GM18858 (cell line): ENCODE measurements at regions not wholly inside any gene's neighbourhood (a gene's known extent, or its start where the extent isn't known, plus 50 kb on each side); places are given as distances from the start of the nearest gene placed in this dataset.

ENCODE experiments used
- ATAC-seq: cut with Tn5 transposase; IDR thresholded peaks from one replicate; pipeline ENCODE4 v1.9.1; 2021; ENCODE audit not compliant: unreplicated experiment

GRCh38 chr2:65863713-65864112 lies 431.3 kb upstream of the SPRED2 start:
- no peak for ATAC-seq

DNA sequence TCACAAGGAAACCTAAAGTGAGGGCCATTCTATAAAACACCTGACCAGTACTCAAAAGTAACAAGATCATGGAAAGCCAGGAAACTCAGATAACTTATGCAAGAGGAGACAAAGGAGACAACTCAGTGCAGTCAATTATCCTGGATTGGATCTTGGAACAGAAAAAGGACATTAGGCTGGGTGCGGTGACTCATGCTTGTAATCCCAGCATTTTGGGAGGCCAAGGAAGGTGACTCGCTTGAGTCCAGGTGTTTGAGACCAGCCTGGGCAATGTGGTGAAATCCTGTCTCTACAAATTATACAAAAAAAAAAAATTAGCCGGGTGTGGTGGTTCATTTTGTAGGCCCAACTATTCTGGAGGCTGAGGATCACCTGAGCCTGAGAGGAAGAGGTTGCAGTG lies 424.5 kb upstream of the SPRED2 start:
- ATAC-seq = no peak

GRCh38 chr2:65856423-65856822 lies 424.0 kb upstream of the SPRED2 start:
- no peak for ATAC-seq

GRCh38 chr2:65850695-65851094 lies 418.3 kb upstream of the SPRED2 start:
- no peak for ATAC-seq

DNA sequence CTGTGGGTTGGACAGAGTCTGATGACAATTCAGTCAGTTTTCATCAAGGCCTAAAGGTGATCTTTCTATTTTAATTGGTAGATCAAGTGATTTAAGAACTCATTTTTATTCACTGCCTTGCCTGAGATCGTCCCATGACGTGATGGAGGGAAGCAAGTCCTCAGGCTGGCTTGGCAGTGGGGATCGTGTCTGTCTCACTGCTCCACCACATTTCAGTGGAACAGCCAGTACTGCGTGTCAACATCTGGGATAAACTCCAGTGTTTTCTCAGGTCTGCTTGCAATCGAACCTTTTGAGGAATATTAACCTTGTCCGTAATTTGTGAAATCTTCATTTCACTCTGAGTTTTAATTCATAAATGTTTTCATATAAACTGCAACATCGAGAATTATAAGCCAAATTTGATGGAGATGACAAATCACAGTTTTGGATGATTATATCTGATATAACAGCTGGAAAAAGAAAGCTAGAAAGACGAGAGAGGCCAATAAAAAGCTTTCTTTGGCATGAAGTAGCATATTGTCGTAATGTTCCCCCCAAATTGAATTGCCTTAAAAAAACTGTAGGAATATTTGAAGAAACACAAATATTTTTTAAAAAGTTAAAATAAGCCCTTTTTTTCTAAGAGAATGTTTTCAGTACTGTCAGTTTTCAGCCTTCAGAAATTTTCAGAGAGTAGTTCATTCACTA lies 414.7 kb upstream of the SPRED2 start:
- no peak for ATAC-seq

GRCh38 chr2:65845442-65846182 lies 413.2 kb upstream of the SPRED2 start:
- no peak for ATAC-seq

GRCh38 chr2:65842104-65842503 lies 409.7 kb upstream of the SPRED2 start:
- no peak for ATAC-seq

DNA sequence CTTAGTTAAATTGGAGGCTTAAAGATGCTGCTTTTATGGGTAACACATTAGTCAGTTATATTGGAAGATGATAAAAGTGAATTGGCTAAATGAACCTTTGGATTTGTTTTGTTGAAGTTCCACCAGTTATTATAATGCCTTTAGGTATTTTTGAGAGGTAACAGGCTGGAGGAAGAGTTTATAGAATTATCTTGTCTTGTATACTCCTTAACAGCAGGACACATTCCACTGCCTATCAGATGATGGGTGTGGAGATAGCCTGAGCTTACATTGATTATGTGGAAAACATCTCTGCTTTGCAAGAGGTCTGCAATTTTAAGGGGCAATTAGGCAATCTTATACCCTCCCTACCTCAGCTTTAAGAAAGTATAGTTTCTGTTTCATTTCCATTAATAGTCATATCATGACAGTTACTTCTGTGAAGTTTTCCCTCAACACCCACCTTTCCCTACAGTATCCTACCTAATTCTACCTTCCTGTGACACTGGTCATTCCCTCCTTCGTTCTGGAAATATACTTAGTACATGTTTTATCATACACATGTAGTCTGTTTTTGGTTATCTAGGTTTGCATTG lies 403.7 kb upstream of the SPRED2 start:
- no peak for ATAC-seq

DNA sequence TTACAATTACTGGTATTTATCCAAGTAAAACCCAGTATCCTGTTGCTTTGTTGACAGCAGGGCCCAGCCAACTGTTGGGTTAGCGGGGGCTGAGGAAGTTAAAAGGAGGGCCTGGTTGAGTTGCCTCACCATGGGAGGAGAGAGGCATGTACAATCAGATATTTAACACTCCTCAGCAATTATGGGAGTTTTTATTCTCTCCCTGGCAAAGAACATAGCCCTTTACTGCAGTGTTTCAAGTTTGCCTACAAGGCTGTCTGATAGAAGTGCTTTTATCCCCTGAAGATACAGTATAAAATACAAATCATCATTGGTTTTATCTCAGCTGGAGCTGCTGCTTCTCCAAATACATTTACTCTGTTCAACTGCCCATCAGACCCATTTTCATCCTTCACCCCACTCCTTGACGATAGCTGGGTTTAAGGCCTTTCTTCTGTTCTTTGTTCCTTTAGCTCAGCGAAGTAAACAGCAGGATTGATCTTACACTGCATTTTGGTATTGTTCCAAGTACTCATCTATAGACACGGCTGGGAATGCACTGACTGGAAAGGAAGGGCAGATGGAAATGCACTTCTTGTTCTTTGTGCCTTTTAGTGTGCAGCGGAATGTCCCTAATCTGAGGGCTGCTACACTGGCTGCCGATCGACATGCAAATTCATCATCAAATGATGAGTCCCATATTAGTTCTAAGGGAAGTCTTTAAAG lies 402.5 kb upstream of the SPRED2 start:
- no peak for ATAC-seq

DNA sequence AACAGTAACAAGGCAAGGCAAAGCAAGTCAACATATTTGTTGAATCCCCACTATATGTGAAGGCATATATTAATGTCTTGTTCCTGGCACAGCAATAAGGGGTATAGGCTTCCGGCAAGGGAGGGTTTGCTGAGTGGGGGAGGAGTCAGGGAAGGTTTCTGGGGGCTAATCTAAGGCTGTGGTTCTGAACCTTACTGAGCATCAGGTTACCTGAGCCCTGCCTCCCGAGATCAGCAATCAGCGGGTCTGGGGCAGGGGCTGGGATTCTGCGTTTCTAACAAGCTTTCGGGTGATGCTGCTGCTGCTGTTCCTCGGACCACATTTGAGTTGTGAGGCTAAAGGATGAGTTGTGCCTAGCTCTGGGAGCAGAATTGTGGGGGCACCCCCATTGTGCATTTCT lies 401.7 kb upstream of the SPRED2 start:
- ATAC-seq = no peak

GRCh38 chr2:65831509-65831908 lies 399.1 kb upstream of the SPRED2 start:
- no peak for ATAC-seq

DNA sequence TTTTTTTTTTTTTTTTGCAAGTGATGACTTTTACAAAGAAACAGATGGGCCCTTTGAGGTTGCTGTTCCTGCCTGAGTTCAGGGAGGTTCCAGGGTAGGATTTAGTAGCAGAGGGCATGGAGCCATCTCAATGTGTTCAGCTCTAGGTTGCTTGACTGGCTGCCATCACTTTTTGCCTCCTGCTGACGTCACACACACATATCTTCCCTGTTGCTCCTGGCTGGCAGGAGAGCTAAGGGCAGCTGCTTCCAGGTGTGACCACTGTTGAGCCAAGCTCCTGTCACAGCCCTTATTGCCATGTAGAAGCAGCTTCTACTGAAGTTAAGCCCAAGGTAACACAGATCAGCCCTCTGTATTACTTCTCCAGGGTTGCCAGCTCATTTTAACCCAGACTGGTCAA lies 394.2 kb upstream of the SPRED2 start:
- no peak for ATAC-seq

GRCh38 chr2:65823511-65823910 lies 391.1 kb upstream of the SPRED2 start:
- ATAC-seq = no peak

- ATAC-seq = no peak
Observed at GRCh38 chr2:65820454-65820853, 388.1 kb upstream of the SPRED2 start.

DNA sequence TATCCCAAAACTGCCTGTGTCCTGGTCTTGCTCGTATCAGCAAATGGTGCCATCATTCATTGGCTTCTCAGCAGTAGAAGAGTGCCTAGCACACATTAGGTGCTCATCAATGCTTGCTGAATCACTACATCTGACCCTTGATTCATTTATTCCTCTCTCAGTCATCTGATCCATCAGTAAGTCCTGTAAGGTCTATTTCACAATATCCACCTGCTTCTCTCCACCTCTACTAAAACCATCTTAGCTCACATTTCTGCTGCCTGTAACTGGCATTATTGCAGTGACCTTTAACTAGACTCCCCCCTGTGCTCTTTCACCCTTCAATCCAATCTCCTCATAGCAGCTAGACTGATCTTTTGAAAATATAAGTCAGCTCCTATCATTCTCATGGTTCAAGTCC lies 387.6 kb upstream of the SPRED2 start:
- no peak for ATAC-seq

DNA sequence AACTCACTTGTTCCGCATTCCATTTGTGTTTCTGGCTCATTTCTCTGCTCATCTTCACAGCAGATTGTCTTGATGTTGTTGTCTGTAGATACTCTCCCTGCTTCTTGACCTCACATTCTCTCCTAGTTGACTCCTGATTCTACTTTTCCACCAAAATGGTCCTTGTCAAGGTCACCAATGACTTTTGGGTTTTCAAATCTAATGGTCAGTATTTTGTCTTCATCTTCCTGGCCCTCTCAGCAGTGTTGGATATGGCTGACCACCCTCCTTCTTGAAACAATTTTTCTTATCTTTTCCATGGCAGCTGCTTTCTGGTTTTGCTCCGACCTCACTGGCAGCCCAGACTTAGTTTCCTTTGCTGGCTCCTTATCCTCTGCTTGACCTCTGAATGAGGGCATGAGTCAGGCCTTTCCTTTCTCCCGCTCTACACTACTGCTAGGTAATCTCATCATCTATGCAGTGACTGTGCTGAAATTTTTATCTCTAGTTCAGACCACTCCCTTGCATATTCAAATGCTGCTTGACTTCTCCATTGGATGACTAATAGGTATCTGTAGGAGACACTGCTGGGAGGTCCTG lies 386.6 kb upstream of the SPRED2 start:
- no peak for ATAC-seq

DNA sequence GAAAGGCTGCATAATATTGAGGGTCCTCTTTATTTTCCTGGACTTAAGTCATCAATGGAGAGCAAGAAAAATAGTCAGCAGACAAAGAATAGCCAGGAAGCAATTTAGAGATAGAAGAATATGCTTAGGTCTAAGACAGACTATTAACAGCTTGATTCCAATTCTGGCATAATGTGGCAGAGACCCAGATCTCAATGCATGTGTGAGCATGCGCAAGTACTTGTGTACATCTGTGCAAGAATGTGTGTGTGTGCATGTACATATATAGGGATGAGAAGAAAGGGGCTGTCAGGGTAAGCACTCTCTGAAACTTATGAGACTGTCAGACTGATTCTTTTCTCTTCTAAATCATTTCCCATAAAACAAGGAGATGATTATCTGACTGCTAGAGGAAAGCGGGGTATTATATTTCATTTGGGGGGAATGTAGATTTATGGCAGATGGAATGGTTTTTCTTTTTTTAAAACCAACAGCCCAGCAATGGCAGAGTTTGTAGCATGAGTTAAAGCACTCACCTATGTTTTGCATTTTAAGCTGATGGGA lies 381.3 kb upstream of the SPRED2 start:
- ATAC-seq = no peak

GRCh38 chr2:65812887-65813286 lies 380.5 kb upstream of the SPRED2 start:
- no peak for ATAC-seq

DNA sequence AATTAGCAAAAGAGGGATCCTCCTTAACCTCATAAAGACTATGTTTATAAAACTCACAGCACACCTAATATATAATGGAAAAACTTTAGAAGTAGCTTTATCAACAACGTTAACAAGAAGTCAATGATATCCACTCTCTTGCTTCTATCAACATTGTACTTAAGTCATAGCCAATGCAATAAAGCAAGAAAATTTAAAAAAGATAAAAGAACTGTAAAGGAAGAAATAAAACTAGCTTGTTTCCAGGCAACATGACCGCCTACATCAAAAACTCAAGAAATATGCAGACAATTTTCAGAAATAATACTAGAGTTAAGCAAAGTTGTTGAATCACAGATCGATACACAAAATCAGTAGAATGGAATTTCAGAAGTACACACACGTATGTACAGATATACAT lies 375.5 kb upstream of the SPRED2 start:
- ATAC-seq = no peak

DNA sequence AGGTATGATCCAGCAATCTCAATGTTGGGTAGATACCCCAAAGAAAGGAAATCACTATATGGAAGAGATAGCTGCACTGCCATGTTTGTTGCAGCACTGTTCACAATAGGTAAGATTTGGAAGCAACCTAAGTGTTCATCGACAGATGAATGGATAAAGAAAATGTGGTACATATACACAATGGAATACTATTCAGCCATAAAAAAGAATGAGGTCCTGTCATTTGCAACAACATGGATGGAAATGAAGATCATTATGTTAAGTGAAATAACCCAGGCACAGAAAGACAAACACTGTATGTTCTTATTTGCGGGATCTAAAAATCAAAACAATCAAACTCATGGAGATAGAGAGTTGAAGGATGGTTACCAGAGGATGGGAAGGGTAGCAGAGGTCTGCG lies 372.4 kb upstream of the SPRED2 start:
- no peak for ATAC-seq

DNA sequence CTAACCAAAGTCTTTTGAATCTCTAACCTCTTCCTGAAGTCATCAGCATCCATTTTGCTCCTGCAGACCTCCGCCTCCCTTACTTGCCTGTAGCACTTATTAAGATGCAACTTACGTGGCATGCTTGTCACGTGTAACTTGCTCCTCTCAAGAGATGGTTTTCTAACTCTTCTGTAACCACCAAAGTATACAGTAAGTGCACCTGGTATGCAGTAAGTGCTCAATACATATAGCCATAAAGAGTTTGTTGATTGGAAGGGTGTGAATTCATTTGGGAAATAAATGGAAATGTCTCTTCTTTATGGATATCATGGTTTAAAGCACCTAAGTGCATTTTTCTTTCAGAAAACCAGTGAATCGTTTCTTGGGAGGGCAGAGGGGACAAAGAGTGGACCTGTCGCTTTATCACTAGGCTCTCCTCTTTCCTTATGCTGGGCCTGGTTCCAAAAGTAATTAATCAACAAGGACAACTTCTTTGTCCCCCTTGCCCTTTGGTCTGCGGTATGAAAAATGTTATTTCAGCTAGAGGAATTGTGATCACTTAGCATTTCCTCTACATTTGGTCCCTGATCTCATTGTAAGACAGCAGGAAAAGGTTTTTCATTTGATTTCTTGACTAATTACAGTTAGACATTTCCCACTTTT lies 370.0 kb upstream of the SPRED2 start:
- ATAC-seq = no peak
